ENCODE measurements at regions not wholly inside any gene's neighbourhood (a gene's known extent, or its start where the extent isn't known, plus 50 kb on each side); places are given as distances from the start of the nearest gene placed in this dataset.
"Not testable (repeated sequence)": the region's sequence is repeated elsewhere in the genome, so short reads cannot be mapped to it uniquely, and the experiment has no call there.

- H3K4me3 ChIP-seq, result no peak overlapping the region
- TF ChIP-seq POLR2A (IDR thresholded peaks at IDR 0.05), result no peak
- TF ChIP-seq CTCF (IDR thresholded peaks at IDR 0.05), result no peak
- H3K4me1 ChIP-seq, result no peaks in the 10 kb centered on the region
- DNase-seq, result no peak
- H3K9me3 ChIP-seq, result peaks cover 0 to 8% (median 0%) of the 10 kb centered on the region in 3 donors
- intact Hi-C loops (cut with DNase I), result no loop called here
- WGBS, 2 donors, result 53 to 68% methylated on average over 1 of the region's 1 CpG
- no peaks in the 10 kb centered on the region for H3K27me3 ChIP-seq
- no peak overlapping the region for H3K27ac ChIP-seq
- no peaks in the 10 kb centered on the region for H3K36me3 ChIP-seq
These were observed 152.3 kb upstream of the SMIM31 start for GRCh38 chr4:164601653-164602052.

GRCh38 chr4:164605791-164606190 lies 148.1 kb upstream of the SMIM31 start:
- DNase-seq; intact Hi-C loops (cut with DNase I); H3K36me3 ChIP-seq; H3K27me3 ChIP-seq; H3K4me1 ChIP-seq; H3K27ac ChIP-seq; H3K9me3 ChIP-seq; H3K4me3 ChIP-seq: not testable (repeated sequence)
- WGBS, 2 donors, result 74 to 80% methylated on average over 6 of the region's 6 CpGs

- Histone ChIP-seq H3K9me3 (peaks cover 0 to 7% (median 0%) of the 10 kb centered on the region in 3 donors), H3K27me3 (no peaks in the 10 kb centered on the region), H3K36me3 (no peaks in the 10 kb centered on the region), H3K27ac (no peak overlapping the region), H3K4me1 (no peaks in the 10 kb centered on the region), H3K4me3 (no peak overlapping the region)
- no peak for DNase-seq
- TF ChIP-seq POLR2A (IDR thresholded peaks at IDR 0.05) (no peak), CTCF (IDR thresholded peaks at IDR 0.05) (no peak)
- intact Hi-C loops (cut with DNase I), result no loop called here
These were observed 147.5 kb upstream of the SMIM31 start for GRCh38 chr4:164606478-164606877.

- Histone ChIP-seq H3K4me3 (no peak overlapping the region), H3K27me3 (no peaks in the 10 kb centered on the region), H3K27ac (no peak overlapping the region), H3K4me1 (no peaks in the 10 kb centered on the region), H3K36me3 (no peaks in the 10 kb centered on the region), H3K9me3 (no peaks in the 10 kb centered on the region)
- no peak for DNase-seq
- intact Hi-C loops (cut with DNase I), result no loop called here
- TF ChIP-seq CTCF (IDR thresholded peaks at IDR 0.05), result no peak
- 77 to 79% methylated on average over 1 of the region's 1 CpG for WGBS, 2 donors
These were observed 140.7 kb upstream of the SMIM31 start for GRCh38 chr4:164613256-164613655.

- DNase-seq, result no peak
- Histone ChIP-seq H3K4me3 (no peak overlapping the region), H3K27me3 (no peaks in the 10 kb centered on the region), H3K36me3 (no peaks in the 10 kb centered on the region), H3K9me3 (no peaks in the 10 kb centered on the region), H3K27ac (no peak overlapping the region), H3K4me1 (no peaks in the 10 kb centered on the region)
- TF ChIP-seq POLR2A (IDR thresholded peaks at IDR 0.05) (no peak), CTCF (IDR thresholded peaks at IDR 0.05) (no peak)
- intact Hi-C loops (cut with DNase I), result no loop called here
These were observed 140.1 kb upstream of the SMIM31 start for GRCh38 chr4:164613792-164614191.

- H3K4me1 ChIP-seq, result no peaks in the 10 kb centered on the region
- intact Hi-C loops (cut with DNase I), result no loop called here
- no peaks in the 10 kb centered on the region for H3K27me3 ChIP-seq
- H3K9me3 ChIP-seq, result no peaks in the 10 kb centered on the region
- no peak overlapping the region for H3K4me3 ChIP-seq
- no peaks in the 10 kb centered on the region for H3K36me3 ChIP-seq
- no peak for DNase-seq
- H3K27ac ChIP-seq, result no peak overlapping the region
- 49 to 63% methylated on average over 2 of the region's 2 CpGs for WGBS, 2 donors
- TF ChIP-seq POLR2A (IDR thresholded peaks at IDR 0.05), result no peak
- no peak for TF ChIP-seq CTCF (IDR thresholded peaks at IDR 0.05)
These were observed 139.6 kb upstream of the SMIM31 start for GRCh38 chr4:164614329-164614728.
